ENCODE measurements at regions not wholly inside any gene's neighbourhood (a gene's known extent, or its start where the extent isn't known, plus 50 kb on each side); places are given as distances from the start of the nearest gene placed in this dataset.

- no TSS peak for BruUV-seq (replicated peaks)
- Histone ChIP-seq H3K27ac (ENCODE audit: insufficient read depth, low read depth, low read length) (no peak overlapping the region), H3K4me3 (replicated peaks in 1 of 3; ENCODE audit: insufficient read depth in 1 of 3, low read depth in 1 of 3, low read length in 3 of 3) (no peak overlapping the region), H3K79me2 (ENCODE audit: control insufficient read depth, insufficient read depth, low read length) (no peaks in the 10 kb centered on the region), H3K4me1 (ENCODE audit: control insufficient read depth, extremely low read depth, insufficient read depth, low read length) (no peaks in the 10 kb centered on the region), H3K9me1 (replicated peaks; ENCODE audit: control insufficient read depth, extremely low read depth, insufficient read depth, low read length) (no peaks in the 10 kb centered on the region), H3K9me3 (replicated peaks; ENCODE audit: control insufficient read depth, insufficient read depth, low read length) (no peaks in the 10 kb centered on the region), H3K36me3 (ENCODE audit: control insufficient read depth in 2 of 2, extremely low read depth in 1 of 2, insufficient read depth in 2 of 2, low read length in 2 of 2) (no peaks in the 10 kb centered on the region), H3K4me2 (ENCODE audit: insufficient read depth, low read length) (no peak overlapping the region), H2AFZ (ENCODE audit: low read depth, low read length) (no peak overlapping the region), H3K9ac (replicated peaks; ENCODE audit: extremely low read depth, insufficient read depth, low read length) (no peak overlapping the region), H3K27me3 (ENCODE audit: control insufficient read depth in 2 of 2, insufficient read depth in 2 of 2, low read length in 2 of 2) (no peaks in the 10 kb centered on the region), H4K20me1 (replicated peaks; ENCODE audit: control insufficient read depth, extremely low read depth, insufficient read depth, low read length) (no peaks in the 10 kb centered on the region)
- TF ChIP-seq POLR2AphosphoS5 (IDR thresholded peaks at IDR 0.05; ENCODE audit: insufficient read depth, low read depth, low read length) (no peak), JUN (IDR thresholded peaks at IDR 0.05; ENCODE audit: borderline replicate concordance, insufficient read depth, insufficient read length, low read depth) (no peak), FOS (IDR thresholded peaks at IDR 0.05; ENCODE audit: borderline replicate concordance, insufficient read depth, low read length) (no peak), MAX (IDR thresholded peaks at IDR 0.05; ENCODE audit: insufficient read depth, insufficient read length) (no peak), MYC (IDR thresholded peaks at IDR 0.05; ENCODE audit: low read depth, low read length) (no peak), EZH2 (IDR thresholded peaks at IDR 0.05; ENCODE audit: borderline replicate concordance, low read depth, low read length, severe bottlenecking) (no peak), GATA2 (IDR thresholded peaks at IDR 0.05; ENCODE audit: insufficient read depth, insufficient read length, low read depth, low read length) (no peak), POLR2A (IDR thresholded peaks at IDR 0.05; ENCODE audit: low read depth, low read length) (no peak), CTCF (IDR thresholded peaks at IDR 0.05; ENCODE audit: extremely low read depth in 1 of 2, insufficient read depth in 1 of 2, low read depth in 1 of 2, low read length in 2 of 2) (no peak)
- ChIA-PET CTCF (no interaction called here), POLR2A (no interaction called here)
- dilution Hi-C loops (cut with MboI; ENCODE audit: extremely low pct_ligation_motif_present, low sequenced_read_pairs) (no loop called here), intact Hi-C loops (cut with micrococcal nuclease) (no loop called here)
- DNase-seq (ENCODE audit: low read depth, low spot score) (no peak), FAIRE-seq (no peak)
Measured at GRCh38 chr2:13230221-13230620, 513.5 kb downstream of the TRIB2 start.

Data from endothelial cell of umbilical vein (primary cell).